Right cardiac atrium (tissue), 5 donors: ENCODE measurements at regions not wholly inside any gene's neighbourhood (a gene's known extent, or its start where the extent isn't known, plus 50 kb on each side); places are given as distances from the start of the nearest gene placed in this dataset.

ENCODE experiments used
- ATAC-seq, 2 donors: fragments of 200-7000 bp; cut with Tn5 transposase; one replicate each; pipeline versions ENCODE4 v1.8.0 to v1.9.1; 2020; ENCODE audit warnings: moderate library complexity in 2 of 2, mild to moderate bottlenecking in 1 of 2
- DNase-seq, 3 donors: peaks; one replicate each; pipeline ENCODE4 v3.0.0-alpha.2; 2020
- H3K27ac ChIP-seq: one replicate; pipeline ENCODE4 v1.5.1; 2013; ENCODE audit warnings: mild to moderate bottlenecking, low read length, control low read depth, moderate library complexity
- H3K27me3 ChIP-seq: one replicate; pipeline ENCODE4 v1.6.1; 2013; ENCODE audit not compliant: control insufficient read depth, insufficient read depth
- H3K4me1 ChIP-seq: one replicate; pipeline ENCODE4 v1.6.1; 2013; ENCODE audit warnings: low read length; ENCODE audit not compliant: control insufficient read depth, insufficient read depth
- H3K4me3 ChIP-seq: one replicate; pipeline ENCODE4 v1.5.1; 2013; ENCODE audit warnings: low read length, control low read depth
- H3K9me3 ChIP-seq: one replicate; pipeline ENCODE4 v1.6.1; 2013; ENCODE audit warnings: low read length; ENCODE audit not compliant: control insufficient read depth
- WGBS: extraction: QIAGEN DNeasy Blood & Tissue Kit; methylation state at CpG from one replicate; pipeline ENCODE4 v1.1.7; 2013; 5-methylcytosine and 5-hydroxymethylcytosine counted together
- intact Hi-C, 4 donors: fragments of 100-400 bp; cut with DNase I; formaldehyde crosslinking; loops; one replicate each; pipeline versions ENCODE4 v1.11.0 to v1.14.0; 2022 to 2023
- donor health status: healthy with polysubstance abuse.
- donor health status: DM: no; HTN: yes; CAD: no.
- donor health status: DM: no; HTN: no; CAD: no.
- donor health status: DM: no; HTN: yes; CAD: no; lungs with severe emphysema.
- donor health status: DM: yes; HTN: yes; CAD: no.

DNA sequence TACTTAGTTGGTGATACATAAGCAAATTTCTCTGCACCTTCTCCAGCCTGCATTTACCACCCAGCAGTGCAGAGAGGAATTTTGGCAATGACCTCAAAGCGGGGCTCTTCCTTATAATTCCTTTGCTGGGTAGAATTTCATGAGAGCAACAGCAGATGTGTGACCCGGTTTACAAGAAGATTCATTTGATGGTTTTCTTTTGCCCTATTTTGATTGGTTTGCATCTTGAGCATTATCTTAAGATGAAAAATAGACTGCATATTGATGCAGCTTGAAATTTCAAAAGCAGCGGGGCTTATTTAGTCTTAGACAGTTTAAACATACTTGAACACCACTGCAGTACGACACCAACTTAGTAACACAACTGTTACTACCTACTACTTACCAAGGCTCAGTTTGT is 378.9 kb downstream of the TTLL7 start:
- Histone ChIP-seq H3K4me3 (no peak overlapping the region), H3K9me3 (no peaks in the 10 kb centered on the region), H3K27ac (no peak overlapping the region), H3K27me3 (no peaks in the 10 kb centered on the region), H3K4me1 (no peaks in the 10 kb centered on the region)
- intact Hi-C loops = no loop called here
- ATAC-seq = no peak
- DNase-seq = no peak
- 93% methylated on average over 4 of the region's 4 CpGs for WGBS

DNA sequence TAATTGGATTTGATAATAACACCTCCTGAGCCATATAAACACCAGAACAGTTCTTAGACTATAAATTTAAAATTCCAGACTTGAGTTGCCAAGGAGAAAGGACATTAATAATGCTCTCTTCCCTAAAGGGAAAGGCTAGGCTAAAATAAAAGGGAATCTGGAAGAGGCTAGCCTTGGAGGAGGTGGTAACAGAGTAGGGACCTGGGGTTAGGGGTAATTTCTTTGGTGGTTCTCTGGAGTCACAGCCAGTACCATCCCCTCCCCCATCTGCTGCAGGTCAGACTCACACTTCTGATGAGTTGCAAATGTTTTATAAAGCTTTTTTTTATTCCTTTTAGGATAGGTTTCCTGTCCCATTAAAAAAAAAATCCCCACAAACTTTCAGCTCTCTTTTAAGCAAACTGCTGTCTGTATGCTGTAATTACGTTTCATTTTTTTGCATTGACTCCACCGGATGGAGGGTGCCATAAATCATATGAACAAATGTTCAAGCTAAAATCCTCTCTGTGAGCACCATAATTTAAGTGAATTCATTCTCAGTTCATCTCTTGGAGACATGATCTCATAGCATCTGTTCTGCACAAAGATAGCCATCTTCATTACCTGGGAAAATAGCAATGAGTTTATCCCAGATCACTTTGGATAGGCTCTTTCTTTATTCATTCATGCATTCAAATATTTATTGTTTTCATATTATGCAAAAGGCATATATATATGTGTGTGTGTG is 379.6 kb downstream of the TTLL7 start:
- 71% methylated on average over 2 of the region's 2 CpGs for WGBS
- Histone ChIP-seq H3K9me3 (no peaks in the 10 kb centered on the region), H3K4me3 (no peak overlapping the region), H3K4me1 (no peaks in the 10 kb centered on the region), H3K27ac (no peak overlapping the region), H3K27me3 (no peaks in the 10 kb centered on the region)
- no peak for DNase-seq
- no peak for ATAC-seq
- intact Hi-C loops = no loop called here

DNA sequence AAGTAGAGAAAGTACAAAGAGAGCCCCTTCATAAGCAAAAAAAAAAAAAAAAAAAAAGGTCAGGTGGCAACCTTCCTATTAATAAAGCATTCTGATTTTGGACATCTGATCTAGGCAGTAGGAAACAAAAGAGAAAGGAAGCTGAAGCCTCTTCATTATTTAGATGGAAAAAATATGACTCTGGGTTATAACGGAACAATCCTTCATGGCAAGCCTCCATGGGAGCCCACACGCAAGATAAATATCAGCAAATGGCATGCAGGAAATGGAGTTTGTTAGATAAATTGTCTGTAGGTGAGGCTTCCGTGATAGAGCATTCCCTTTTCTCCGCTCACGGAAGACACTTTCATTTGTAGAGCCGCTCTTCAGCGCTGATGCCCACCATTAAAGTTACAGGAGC is 381.0 kb downstream of the TTLL7 start:
- intact Hi-C loops = no loop called here
- Histone ChIP-seq H3K9me3 (no peaks in the 10 kb centered on the region), H3K27me3 (no peaks in the 10 kb centered on the region), H3K27ac (no peak overlapping the region), H3K4me1 (no peaks in the 10 kb centered on the region), H3K4me3 (no peak overlapping the region)
- 89% methylated on average over 7 of the region's 7 CpGs for WGBS
- DNase-seq = no peak
- ATAC-seq = no peak

DNA sequence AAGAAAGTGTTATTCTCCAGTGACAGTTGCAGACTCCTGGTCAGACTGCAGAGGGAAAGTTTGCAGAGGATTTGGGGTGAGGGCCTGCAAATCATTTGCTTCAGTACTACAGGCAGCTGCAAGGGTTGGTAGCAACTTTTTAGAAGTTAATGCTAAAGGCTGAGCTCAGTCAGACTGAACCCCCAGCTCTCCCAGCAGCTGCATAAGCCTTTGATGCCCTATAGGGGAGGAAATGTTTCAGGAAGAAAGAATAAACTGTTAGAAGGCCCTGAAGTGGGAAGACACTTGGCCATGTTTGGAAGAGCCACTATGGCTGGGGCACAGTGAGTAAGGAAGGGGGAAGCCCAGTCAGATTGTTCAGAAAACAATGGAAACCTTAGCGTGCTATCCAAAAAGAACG is 383.6 kb downstream of the TTLL7 start:
- intact Hi-C loops = no loop called here
- 93% methylated on average over 2 of the region's 2 CpGs for WGBS
- Histone ChIP-seq H3K4me1 (no peaks in the 10 kb centered on the region), H3K27ac (no peak overlapping the region), H3K9me3 (no peaks in the 10 kb centered on the region), H3K4me3 (no peak overlapping the region), H3K27me3 (no peaks in the 10 kb centered on the region)
- no peak for DNase-seq
- no peak for ATAC-seq

DNA sequence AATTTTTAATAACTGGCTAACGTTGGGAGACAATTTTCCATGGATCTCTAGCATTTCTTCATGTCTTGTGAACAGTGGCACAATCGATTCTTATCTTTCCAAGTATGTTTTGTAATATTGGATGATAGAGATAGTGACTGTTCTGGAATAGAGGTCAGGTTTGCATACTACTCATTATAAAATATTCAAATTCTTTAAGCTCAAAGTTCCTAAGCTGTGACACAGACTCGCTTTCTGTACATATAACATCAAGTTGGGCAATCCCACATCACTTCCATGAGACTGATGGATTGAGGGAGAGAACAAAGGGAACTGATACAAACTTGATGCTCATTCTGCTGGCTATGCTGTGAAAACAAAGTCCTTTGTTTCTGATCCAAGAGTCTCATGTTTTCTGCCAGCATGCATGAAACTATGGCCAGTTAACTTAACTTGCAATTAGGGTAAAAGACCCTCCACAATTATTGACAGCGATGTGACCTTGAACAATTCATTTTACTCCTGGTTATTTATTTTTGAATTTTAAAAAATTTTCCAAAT is 392.4 kb downstream of the TTLL7 start:
- H3K27ac ChIP-seq = no peak overlapping the region
- no peaks in the 10 kb centered on the region for H3K4me1 ChIP-seq
- H3K4me3 ChIP-seq = no peak overlapping the region
- ATAC-seq = no peak
- WGBS = 85% methylated on average over 4 of the region's 4 CpGs
- intact Hi-C loops = no loop called here
- DNase-seq = no peak
- H3K27me3 ChIP-seq = no peaks in the 10 kb centered on the region
- H3K9me3 ChIP-seq = no peaks in the 10 kb centered on the region

DNA sequence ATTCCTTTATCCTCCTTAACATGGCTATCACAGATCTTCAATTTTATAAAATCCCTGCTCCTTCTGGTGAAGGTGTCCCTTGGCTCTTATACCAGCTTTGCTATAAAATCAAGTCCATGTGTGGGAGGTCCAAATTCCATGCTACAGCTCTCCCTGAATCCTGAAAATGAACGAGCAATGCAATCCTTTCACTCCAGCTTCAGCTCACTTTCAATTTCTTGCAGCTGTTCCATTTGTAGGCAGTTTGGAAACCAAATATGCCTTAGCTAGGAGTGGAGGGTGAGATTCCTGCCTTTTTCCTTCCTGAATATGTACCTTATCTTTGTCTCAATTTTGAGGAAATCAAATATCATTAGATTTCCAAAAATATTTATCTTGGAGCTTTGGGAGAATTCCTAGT is 402.6 kb downstream of the TTLL7 start:
- WGBS = 40% methylated on average over 1 of the region's 1 CpG
- intact Hi-C loops = no loop called here
- ATAC-seq (no peak), DNase-seq (no peak)
- Histone ChIP-seq H3K9me3 (no peaks in the 10 kb centered on the region), H3K27ac (no peak overlapping the region), H3K27me3 (no peaks in the 10 kb centered on the region), H3K4me1 (no peaks in the 10 kb centered on the region), H3K4me3 (no peak overlapping the region)

DNA sequence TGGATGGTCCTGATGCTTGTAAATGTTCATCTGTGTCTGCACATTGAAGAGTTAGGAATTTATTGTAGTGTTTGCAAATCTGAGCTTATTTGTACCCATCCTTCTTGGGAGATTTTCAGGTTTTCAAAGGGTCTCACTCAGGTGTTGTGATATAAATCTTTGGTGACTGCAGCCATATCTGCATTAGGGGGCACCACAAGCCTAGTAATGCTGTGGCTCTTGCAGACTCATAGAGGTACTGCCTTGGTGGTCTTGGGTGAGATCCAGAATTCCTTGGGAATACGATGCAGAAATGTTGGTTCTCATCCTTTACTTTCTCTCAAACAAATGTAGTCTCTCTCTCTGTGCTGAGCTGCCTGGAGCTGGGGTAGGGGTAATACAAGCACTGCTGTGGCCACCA is 405.9 kb downstream of the TTLL7 start:
- DNase-seq = no peak
- Histone ChIP-seq H3K9me3 (no peaks in the 10 kb centered on the region), H3K4me1 (no peaks in the 10 kb centered on the region), H3K27ac (no peak overlapping the region), H3K27me3 (no peaks in the 10 kb centered on the region), H3K4me3 (no peak overlapping the region)
- intact Hi-C loops = no loop called here
- no peak for ATAC-seq
- WGBS = 92% methylated on average over 1 of the region's 1 CpG

DNA sequence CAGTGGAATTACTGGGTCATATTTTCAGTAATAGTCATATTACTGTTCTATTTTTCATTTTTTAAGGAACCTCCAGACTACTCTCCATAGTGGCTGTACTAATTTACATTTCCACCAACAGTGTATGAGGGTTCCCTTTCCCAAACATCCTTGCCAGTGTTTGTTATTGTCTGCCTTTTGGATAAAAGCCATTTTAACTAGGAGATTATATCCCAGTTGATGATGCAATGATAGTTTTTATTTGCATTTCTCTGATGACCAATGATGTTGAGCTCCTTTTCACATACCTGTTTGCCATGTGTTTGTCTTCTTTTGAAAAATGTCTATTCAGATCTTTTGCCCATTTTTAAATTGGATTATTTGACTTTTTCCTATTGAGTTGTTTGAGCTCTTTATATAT is 410.8 kb downstream of the TTLL7 start:
- Histone ChIP-seq H3K4me1 (no peaks in the 10 kb centered on the region), H3K4me3 (no peak overlapping the region), H3K27me3 (no peaks in the 10 kb centered on the region), H3K9me3 (no peaks in the 10 kb centered on the region), H3K27ac (no peak overlapping the region)
- ATAC-seq (no peak), DNase-seq (no peak)
- intact Hi-C loops = no loop called here

DNA sequence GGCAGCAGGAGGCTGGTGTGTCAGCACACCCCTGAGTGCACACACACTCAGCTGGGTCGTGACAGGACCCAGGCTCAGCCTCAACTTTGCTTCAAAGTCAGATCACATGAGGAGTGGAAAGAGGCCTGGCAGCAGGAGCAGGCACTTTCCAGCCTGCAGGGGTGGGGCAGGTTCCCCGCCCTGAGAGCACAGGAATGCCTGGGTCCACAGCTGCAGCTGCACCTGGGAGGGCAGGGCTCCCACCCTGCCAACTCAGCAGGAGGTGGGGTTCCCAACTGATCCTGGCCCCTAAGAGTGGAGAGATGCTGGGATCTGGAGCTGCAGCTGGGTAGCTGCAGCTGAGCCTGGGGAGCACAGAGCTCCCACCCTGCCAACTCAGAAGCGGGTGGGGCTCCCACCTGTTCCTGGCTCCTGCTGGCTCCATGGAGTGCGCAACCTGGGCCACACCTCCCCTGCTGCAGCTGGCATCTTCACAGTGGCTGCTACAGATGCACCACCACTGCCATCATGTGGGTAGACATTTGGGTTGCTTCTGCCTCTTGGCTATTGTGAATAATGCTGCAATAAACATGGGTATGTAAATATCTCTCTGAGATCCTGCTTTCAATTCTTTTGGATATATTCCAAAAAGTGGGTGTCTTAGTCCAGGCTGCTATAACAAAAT is 415.4 kb downstream of the TTLL7 start:
- Histone ChIP-seq H3K27me3 (no peaks in the 10 kb centered on the region), H3K27ac (no peak overlapping the region), H3K4me1 (no peaks in the 10 kb centered on the region), H3K4me3 (no peak overlapping the region), H3K9me3 (peaks cover 2% of the 10 kb centered on the region)
- 94% methylated on average over 4 of the region's 4 CpGs for WGBS
- DNase-seq (no peak), ATAC-seq (no peak)
- intact Hi-C loops = no loop called here

DNA sequence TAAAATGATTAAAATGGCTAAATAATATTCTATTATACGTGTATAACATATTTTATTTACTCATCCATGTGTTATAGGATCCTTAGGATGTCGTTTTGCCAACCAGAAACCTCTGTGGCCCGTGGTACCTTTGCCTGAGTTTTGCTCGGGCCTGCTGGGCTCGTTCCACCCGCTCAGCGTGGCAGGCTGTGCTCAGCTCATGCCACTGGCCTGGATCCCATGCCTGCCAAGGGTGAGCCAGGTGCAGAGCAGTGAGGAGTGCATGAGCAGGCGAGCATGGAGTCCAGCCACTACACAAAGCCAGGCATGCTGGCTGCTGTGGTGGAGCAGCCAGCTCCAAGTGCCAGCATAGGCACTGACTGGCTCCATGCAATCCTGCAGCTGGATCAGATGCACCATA is 417.2 kb downstream of the TTLL7 start:
- Histone ChIP-seq H3K27ac (no peak overlapping the region), H3K4me1 (no peaks in the 10 kb centered on the region), H3K27me3 (no peaks in the 10 kb centered on the region), H3K4me3 (no peak overlapping the region), H3K9me3 (peaks cover 2% of the 10 kb centered on the region)
- no peak for DNase-seq
- ATAC-seq = no peak
- WGBS = 94% methylated on average over 8 of the region's 8 CpGs
- intact Hi-C loops = no loop called here

DNA sequence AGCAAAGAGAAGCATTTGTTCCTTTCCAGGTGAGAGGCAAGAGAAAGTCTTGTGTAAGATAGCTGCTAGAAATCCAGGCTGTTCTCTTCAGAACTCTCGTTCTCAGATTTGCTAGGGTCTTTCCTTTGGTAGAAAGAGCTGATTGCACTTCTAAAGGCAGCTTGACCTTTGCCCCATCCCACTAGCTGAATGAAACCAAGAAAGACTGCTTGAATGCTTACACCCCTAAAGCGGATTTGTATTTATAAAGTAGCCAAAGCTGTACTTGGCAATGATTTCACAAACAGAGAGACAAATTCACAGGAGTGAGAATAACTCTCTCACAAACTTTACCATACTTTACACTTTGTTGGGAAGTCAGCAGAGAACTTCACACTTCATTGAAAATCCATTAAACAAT is 424.1 kb downstream of the TTLL7 start:
- Histone ChIP-seq H3K9me3 (no peaks in the 10 kb centered on the region), H3K4me1 (no peaks in the 10 kb centered on the region), H3K27ac (no peak overlapping the region), H3K4me3 (no peak overlapping the region), H3K27me3 (no peaks in the 10 kb centered on the region)
- ATAC-seq = no peak
- DNase-seq = no peak
- whole genome bisulfite sequencing = 91% methylated on average over 2 of the region's 2 CpGs
- intact Hi-C loops = no loop called here
